ENCODE measurements at regions not wholly inside any gene's neighbourhood (a gene's known extent, or its start where the extent isn't known, plus 50 kb on each side); places are given as distances from the start of the nearest gene placed in this dataset.

DNA sequence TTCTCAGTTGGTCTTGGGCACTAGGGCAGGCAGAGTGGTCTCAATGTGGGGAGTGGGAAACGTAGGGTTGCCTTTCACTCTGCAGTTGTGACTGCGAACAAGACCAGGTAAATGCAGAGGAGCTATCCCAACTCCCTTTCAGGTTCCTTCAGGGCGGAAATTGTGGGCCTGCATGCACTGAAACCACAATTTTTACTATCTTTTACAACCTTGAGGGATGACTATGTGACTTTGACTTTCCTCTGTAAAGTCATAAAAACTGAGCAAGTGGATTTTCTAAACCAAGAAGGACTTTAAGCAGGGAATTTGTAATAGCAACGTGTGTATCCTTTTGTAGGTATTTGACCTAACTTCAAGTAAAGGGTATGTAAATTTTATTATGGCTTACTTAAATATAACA lies 171.4 kb upstream of the CADPS start:
- no peak overlapping the region for H3K4me2 ChIP-seq (ENCODE audit: low read length)
- TF ChIP-seq CEBPB (IDR thresholded peaks at IDR 0.05; ENCODE audit: low read depth), result no peak
- no peak overlapping the region for H2AFZ ChIP-seq (ENCODE audit: low read depth, low read length, poor library complexity, severe bottlenecking)
- ChIA-PET RAD21 (ENCODE audit: low non-redundant PET in 1 of 2, low total read pairs in 2 of 2, uncharacterized antibody in 2 of 2, unreplicated experiment in 2 of 2) (no interaction called here), POLR2A (no interaction called here), CTCF (no interaction called here)
- ATAC-seq, result no peak
- no peaks in the 10 kb centered on the region for H3K9me3 ChIP-seq (ENCODE audit: control insufficient read depth in 1 of 2, insufficient read depth in 1 of 2, low read depth in 1 of 2, low read length in 2 of 2)
- intact Hi-C loops (cut with micrococcal nuclease), result no loop called here
- H3K4me1 ChIP-seq (ENCODE audit: control insufficient read depth in 1 of 2, insufficient read depth in 2 of 2, low read length in 2 of 2), result no peaks in the 10 kb centered on the region
- BruUV-seq (replicated peaks), result no TSS peak
- H3K79me2 ChIP-seq (ENCODE audit: insufficient read depth, low read length), result no peaks in the 10 kb centered on the region
- no peaks in the 10 kb centered on the region for H4K20me1 ChIP-seq (ENCODE audit: insufficient read depth)
- H3K36me3 ChIP-seq (ENCODE audit: control insufficient read depth in 1 of 2, insufficient read depth in 2 of 2, low read length in 2 of 2), result no peaks in the 10 kb centered on the region
- no peak overlapping the region for H3K27ac ChIP-seq (ENCODE audit: low read depth, low read length)
- no peak overlapping the region for H3K9ac ChIP-seq (ENCODE audit: low read length)
- no peak for DNase-seq (ENCODE audit: low read depth, low spot score)
- H3K4me3 ChIP-seq (replicated peaks in 1 of 2; ENCODE audit: low read depth in 1 of 2, low read length in 2 of 2), result no peak overlapping the region
- no peaks in the 10 kb centered on the region for H3K9me2 ChIP-seq (ENCODE audit: insufficient read depth)
- no peaks in the 10 kb centered on the region for H3K27me3 ChIP-seq (ENCODE audit: insufficient read depth, low read length)

DNA sequence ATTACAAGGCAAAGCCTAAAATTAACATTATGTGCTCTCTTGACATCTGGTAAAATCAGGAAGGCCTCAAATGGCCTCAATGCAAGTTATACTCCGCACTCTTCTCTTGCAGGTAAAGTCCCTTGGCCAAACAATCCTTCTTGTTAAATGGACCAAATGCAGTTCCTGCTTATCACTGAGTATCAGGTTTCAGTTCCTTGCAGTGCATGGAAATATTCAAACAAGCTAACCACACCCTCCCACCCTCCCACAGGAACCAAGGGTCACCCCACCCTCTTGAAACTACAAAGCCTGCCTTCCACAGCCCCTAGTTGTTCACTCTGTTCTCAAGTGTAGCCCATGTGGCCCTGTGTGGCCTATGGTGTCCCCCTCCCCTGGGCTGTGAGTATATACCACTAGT lies 171.9 kb upstream of the CADPS start:
- POLR2A ChIA-PET, result no interaction called here
- Histone ChIP-seq H3K27me3 (ENCODE audit: insufficient read depth, low read length) (no peaks in the 10 kb centered on the region), H3K9me3 (ENCODE audit: control insufficient read depth in 1 of 2, insufficient read depth in 1 of 2, low read depth in 1 of 2, low read length in 2 of 2) (no peaks in the 10 kb centered on the region), H3K4me3 (replicated peaks in 1 of 2; ENCODE audit: low read depth in 1 of 2, low read length in 2 of 2) (no peak overlapping the region), H3K36me3 (ENCODE audit: control insufficient read depth in 1 of 2, insufficient read depth in 2 of 2, low read length in 2 of 2) (no peaks in the 10 kb centered on the region), H4K20me1 (ENCODE audit: insufficient read depth) (no peaks in the 10 kb centered on the region), H3K4me1 (ENCODE audit: control insufficient read depth in 1 of 2, insufficient read depth in 2 of 2, low read length in 2 of 2) (no peaks in the 10 kb centered on the region), H3K27ac (ENCODE audit: low read depth, low read length) (no peak overlapping the region), H3K4me2 (ENCODE audit: low read length) (no peak overlapping the region), H3K79me2 (ENCODE audit: insufficient read depth, low read length) (no peaks in the 10 kb centered on the region), H2AFZ (ENCODE audit: low read depth, low read length, poor library complexity, severe bottlenecking) (no peak overlapping the region), H3K9ac (ENCODE audit: low read length) (no peak overlapping the region), H3K9me2 (ENCODE audit: insufficient read depth) (no peaks in the 10 kb centered on the region)
- CTCF ChIA-PET, result no interaction called here
- TF ChIP-seq ZFX (IDR thresholded peaks at IDR 0.05) (no peak), EGR1 (IDR thresholded peaks at IDR 0.05; ENCODE audit: low read depth) (no peak), POLR2AphosphoS5 (IDR thresholded peaks at IDR 0.05; ENCODE audit: low read depth, low read length) (no peak), SP1 (IDR thresholded peaks at IDR 0.05; ENCODE audit: low read depth) (no peak), CBX3 (IDR thresholded peaks at IDR 0.05; ENCODE audit: low read depth) (no peak), ELF1 (IDR thresholded peaks at IDR 0.05; ENCODE audit: borderline replicate concordance, low read depth) (no peak), TCF7L2 (IDR thresholded peaks at IDR 0.05; ENCODE audit: borderline replicate concordance, extremely low read depth, insufficient read depth, insufficient read length) (no peak), EZH2phosphoT487 (IDR thresholded peaks at IDR 0.05; ENCODE audit: borderline replicate concordance) (no peak), ZNF274 (IDR thresholded peaks at IDR 0.05; ENCODE audit: low read depth, low read length) (no peak), EZH2 (IDR thresholded peaks at IDR 0.05) (no peak), YY1 (IDR thresholded peaks at IDR 0.05; ENCODE audit: extremely low read depth, insufficient replicate concordance, low read depth, low read length) (no peak), SRF (IDR thresholded peaks at IDR 0.05; ENCODE audit: low read depth) (no peak), FOSL1 (IDR thresholded peaks at IDR 0.05; ENCODE audit: low read depth) (no peak), CEBPB (IDR thresholded peaks at IDR 0.05; ENCODE audit: low read depth) (no peak)
- TF ChIP-seq, protein P1, sequence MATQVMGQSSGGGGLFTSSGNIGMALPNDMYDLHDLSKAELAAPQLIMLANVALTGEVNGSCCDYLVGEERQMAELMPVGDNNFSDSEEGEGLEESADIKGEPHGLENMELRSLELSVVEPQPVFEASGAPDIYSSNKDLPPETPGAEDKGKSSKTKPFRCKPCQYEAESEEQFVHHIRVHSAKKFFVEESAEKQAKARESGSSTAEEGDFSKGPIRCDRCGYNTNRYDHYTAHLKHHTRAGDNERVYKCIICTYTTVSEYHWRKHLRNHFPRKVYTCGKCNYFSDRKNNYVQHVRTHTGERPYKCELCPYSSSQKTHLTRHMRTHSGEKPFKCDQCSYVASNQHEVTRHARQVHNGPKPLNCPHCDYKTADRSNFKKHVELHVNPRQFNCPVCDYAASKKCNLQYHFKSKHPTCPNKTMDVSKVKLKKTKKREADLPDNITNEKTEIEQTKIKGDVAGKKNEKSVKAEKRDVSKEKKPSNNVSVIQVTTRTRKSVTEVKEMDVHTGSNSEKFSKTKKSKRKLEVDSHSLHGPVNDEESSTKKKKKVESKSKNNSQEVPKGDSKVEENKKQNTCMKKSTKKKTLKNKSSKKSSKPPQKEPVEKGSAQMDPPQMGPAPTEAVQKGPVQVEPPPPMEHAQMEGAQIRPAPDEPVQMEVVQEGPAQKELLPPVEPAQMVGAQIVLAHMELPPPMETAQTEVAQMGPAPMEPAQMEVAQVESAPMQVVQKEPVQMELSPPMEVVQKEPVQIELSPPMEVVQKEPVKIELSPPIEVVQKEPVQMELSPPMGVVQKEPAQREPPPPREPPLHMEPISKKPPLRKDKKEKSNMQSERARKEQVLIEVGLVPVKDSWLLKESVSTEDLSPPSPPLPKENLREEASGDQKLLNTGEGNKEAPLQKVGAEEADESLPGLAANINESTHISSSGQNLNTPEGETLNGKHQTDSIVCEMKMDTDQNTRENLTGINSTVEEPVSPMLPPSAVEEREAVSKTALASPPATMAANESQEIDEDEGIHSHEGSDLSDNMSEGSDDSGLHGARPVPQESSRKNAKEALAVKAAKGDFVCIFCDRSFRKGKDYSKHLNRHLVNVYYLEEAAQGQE (IDR thresholded peaks at IDR 0.05; ENCODE audit: low read depth), result no peak
- TF ChIP-seq, protein P2, sequence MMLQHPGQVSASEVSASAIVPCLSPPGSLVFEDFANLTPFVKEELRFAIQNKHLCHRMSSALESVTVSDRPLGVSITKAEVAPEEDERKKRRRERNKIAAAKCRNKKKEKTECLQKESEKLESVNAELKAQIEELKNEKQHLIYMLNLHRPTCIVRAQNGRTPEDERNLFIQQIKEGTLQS (IDR thresholded peaks at IDR 0.05), result no peak
- no TSS peak for BruUV-seq (replicated peaks)
- no peak for DNase-seq (ENCODE audit: low read depth, low spot score)
- intact Hi-C loops (cut with micrococcal nuclease), result no loop called here
- ATAC-seq, result no peak
- RAD21 ChIA-PET (ENCODE audit: low non-redundant PET in 1 of 2, low total read pairs in 2 of 2, uncharacterized antibody in 2 of 2, unreplicated experiment in 2 of 2), result no interaction called here
